ENCODE measurements at regions not wholly inside any gene's neighbourhood (a gene's known extent, or its start where the extent isn't known, plus 50 kb on each side); places are given as distances from the start of the nearest gene placed in this dataset.

DNA sequence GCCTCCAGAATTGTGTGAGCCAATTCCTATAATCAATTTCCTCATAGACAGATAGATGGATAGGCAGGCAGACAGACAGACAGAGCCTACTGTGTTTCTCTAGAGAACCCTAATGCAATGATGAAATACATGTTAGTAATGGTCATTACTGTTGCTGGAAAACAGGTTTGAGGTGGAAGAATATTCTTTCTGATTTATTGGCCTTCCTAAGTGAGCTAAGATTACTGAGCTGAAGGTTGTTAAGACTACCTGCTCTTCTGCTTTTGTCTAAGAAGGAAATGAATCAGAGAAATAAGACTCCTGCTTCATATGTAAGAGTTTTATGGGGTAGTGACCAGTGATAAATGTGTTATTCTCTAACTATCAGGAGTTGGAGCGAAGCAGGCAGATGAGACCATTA lies 219.9 kb downstream of the ELAVL2 start:
- DNase-seq: no peak

DNA sequence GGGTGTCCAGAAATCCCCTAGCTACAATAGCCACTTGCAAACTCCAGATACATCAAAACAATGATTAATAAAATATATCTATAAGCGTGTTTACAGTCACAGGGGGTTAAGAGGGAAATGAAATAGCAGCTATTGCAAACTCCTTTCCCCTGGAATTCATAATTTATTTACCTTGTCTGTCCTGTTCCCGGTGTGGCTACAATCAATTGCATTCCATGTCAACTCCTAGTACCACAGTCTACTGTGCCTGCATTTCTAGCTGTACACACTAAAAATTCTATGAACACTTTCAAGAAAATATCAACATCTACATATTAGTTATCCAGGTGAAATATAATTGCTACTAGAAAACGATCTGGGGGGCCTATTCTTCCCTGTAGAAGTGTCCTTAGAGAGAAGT lies 217.6 kb downstream of the ELAVL2 start:
- DNase-seq: no peak

DNA sequence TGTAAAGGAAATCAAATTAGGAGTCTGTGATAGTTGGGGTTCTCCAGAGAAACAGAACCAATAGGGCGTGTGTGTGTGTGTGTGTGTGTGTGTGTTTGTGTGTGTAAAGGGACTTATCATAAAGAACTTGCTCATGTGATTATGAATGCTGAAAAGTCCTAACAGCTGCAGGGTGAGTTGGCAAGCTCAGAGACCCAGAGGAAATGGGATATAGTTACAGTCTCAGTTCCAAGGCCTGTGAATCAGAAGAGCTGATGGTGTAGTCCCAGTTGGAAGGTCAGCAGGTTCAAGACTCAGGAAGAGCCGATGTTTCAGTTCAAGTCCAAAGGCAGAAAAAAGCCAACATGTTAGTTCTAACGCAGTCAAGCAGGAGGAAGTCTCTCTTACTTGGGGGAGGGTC lies 214.2 kb downstream of the ELAVL2 start:
- no peak for DNase-seq

DNA sequence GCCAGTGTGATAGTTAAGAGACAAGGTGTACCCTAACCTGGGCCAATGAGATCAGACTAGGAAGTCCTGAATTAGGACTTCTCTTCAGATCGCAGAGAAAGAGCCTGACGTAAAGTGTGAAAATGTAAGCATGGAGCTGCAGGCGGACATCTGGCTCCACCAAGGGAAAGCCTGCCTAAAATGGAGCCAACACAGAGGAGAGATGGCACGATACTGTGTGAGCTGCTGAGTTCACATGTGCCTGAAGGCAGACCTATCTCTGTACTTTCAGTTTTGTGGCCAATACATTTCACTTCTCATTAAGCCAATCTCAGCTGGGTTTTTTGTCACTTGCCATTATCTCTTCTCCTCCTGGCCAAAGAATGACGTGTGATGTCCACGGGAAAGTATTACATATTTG lies 210.5 kb downstream of the ELAVL2 start:
- DNase-seq: no peak

DNA sequence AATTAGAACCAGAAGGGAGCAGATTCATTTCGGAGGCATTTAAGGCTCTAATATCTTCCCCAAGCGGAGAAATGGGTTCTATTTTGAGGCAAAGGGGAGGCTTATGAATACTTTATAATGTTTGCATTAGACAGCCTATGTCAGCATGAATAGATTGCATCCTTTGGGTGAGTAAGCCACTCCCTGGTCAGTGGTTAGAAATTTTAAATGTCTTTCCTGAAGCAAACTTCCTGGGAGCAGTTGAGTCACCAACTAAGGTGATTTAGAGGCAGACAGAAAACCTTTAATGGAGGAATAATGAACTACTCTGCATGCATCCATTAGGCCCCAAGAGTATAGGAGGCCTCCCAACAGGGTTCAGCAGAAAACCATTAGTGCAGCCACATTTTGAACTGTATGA lies 204.9 kb downstream of the ELAVL2 start:
- no peak for DNase-seq

- DNase-seq: no peak
Observed at GRCh38 chr9:23621924-23622323, 204.1 kb downstream of the ELAVL2 start.

GRCh38 chr9:23622396-23622795 lies 203.6 kb downstream of the ELAVL2 start:
- DNase-seq: no peak

DNA sequence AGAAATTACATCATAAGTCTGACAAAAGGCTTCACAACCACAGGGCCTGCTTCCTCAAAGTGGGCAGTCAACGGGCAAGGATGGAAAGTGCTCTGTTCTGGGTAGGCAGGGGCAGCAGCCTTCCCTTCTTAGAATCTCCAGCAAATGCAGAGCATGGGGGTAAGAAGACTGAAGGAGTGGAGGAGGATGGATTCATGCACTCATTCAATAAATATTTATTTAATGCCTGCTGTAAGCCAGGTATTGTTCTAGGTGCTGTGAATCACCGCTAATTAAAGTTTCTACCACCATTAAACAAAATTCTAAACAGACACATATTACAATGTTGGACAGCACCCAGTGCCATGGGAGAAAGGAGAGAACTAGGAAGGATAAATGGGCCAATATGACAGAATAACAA lies 195.6 kb downstream of the ELAVL2 start:
- DNase-seq: no peak

DNA sequence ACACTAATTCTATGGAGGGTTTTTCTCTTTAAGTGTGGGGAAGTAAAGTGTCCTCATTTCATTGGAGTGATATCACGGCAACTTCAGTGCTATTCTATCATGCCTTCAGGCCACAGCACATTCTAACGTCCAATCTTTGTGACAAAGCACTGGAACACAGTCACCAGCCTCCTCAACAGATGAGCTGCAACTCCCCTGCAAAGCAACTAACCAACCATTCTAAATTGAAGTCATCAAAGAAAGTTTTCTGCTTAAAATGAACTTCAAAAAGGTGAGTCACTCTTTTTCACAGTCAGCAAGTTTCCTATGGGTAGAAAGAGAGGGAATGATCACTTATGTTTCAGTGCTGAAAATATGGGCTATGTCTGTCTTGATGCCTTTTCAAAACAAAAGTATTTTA lies 190.8 kb downstream of the ELAVL2 start:
- no peak for DNase-seq

GRCh38 chr9:23636199-23636598 lies 189.8 kb downstream of the ELAVL2 start:
- DNase-seq: no peak

DNA sequence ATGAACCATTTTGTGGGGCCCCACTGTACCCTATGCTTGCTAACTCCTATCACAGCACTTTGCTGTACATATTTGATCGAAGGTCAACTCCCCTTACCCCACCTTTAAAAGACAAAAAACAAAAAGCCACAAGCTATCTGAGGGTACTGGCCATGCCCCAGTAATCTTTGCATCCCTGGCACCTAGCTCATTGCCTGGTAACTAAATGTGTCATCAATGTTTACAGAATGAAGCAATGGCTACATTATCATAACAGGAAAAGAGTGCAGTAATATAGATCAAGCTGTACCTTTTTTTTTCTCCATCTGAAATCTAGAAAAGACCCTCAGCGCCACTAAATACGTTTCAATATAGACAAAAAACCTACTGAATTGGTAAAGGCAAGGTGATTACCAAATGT lies 188.0 kb downstream of the ELAVL2 start:
- no peak for DNase-seq

- DNase-seq: no peak
Observed at GRCh38 chr9:23638837-23639426, 187.1 kb downstream of the ELAVL2 start.
